ENCODE measurements at regions not wholly inside any gene's neighbourhood (a gene's known extent, or its start where the extent isn't known, plus 50 kb on each side); places are given as distances from the start of the nearest gene placed in this dataset.

- no peak overlapping the region for H3K4me3 ChIP-seq (ENCODE audit: low read depth in 1 of 3, low read length in 3 of 3)
- H3K27me3 ChIP-seq (ENCODE audit: control insufficient read depth in 3 of 3, insufficient read depth in 3 of 3, low read length in 3 of 3), result no peaks in the 10 kb centered on the region
- 64 to 81% (median 68%) methylated on average over 7 of the region's 7 CpGs for WGBS, 3 donors
- no peaks in the 10 kb centered on the region for H3K9me3 ChIP-seq (ENCODE audit: control insufficient read depth in 2 of 2, insufficient read depth in 1 of 2, low read depth in 1 of 2, low read length in 1 of 2)
- no peak overlapping the region for H3K27ac ChIP-seq (ENCODE audit: low read depth in 1 of 3, low read length in 2 of 3)
- DNase-seq, result no peak
- FAIRE-seq, result no peak
- no peaks in the 10 kb centered on the region for H3K4me1 ChIP-seq (ENCODE audit: control insufficient read depth in 3 of 3, insufficient read depth in 2 of 3, low read depth in 1 of 3, low read length in 2 of 3)
- no peaks in the 10 kb centered on the region for H3K36me3 ChIP-seq (ENCODE audit: control insufficient read depth in 3 of 3, insufficient read depth in 2 of 3, low read depth in 1 of 3, low read length in 3 of 3)
These were observed 152.8 kb downstream of the BCL11A start for GRCh38 chr2:60400462-60401246.

- no peaks in the 10 kb centered on the region for H3K4me1 ChIP-seq (ENCODE audit: control insufficient read depth in 3 of 3, insufficient read depth in 2 of 3, low read depth in 1 of 3, low read length in 2 of 3)
- H3K36me3 ChIP-seq (ENCODE audit: control insufficient read depth in 3 of 3, insufficient read depth in 2 of 3, low read depth in 1 of 3, low read length in 3 of 3), result no peaks in the 10 kb centered on the region
- H3K27me3 ChIP-seq (ENCODE audit: control insufficient read depth in 3 of 3, insufficient read depth in 3 of 3, low read length in 3 of 3), result no peaks in the 10 kb centered on the region
- H3K27ac ChIP-seq (ENCODE audit: low read depth in 1 of 3, low read length in 2 of 3), result no peak overlapping the region
- FAIRE-seq (no peak), DNase-seq (no peak)
- no peaks in the 10 kb centered on the region for H3K9me3 ChIP-seq (ENCODE audit: control insufficient read depth in 2 of 2, insufficient read depth in 1 of 2, low read depth in 1 of 2, low read length in 1 of 2)
- 75 to 88% (median 78%) methylated on average over 2 of the region's 2 CpGs for WGBS, 3 donors
- no peak overlapping the region for H3K4me3 ChIP-seq (ENCODE audit: low read depth in 1 of 3, low read length in 3 of 3)
These were observed 159.0 kb downstream of the BCL11A start for GRCh38 chr2:60394463-60394862.

- WGBS, 3 donors, result 65 to 78% (median 71%) methylated on average over 7 of the region's 7 CpGs
- Histone ChIP-seq H3K4me3 (ENCODE audit: low read depth in 1 of 3, low read length in 3 of 3) (no peak overlapping the region), H3K27ac (ENCODE audit: low read depth in 1 of 3, low read length in 2 of 3) (no peak overlapping the region), H3K27me3 (ENCODE audit: control insufficient read depth in 3 of 3, insufficient read depth in 3 of 3, low read length in 3 of 3) (no peaks in the 10 kb centered on the region), H3K36me3 (ENCODE audit: control insufficient read depth in 3 of 3, insufficient read depth in 2 of 3, low read depth in 1 of 3, low read length in 3 of 3) (no peaks in the 10 kb centered on the region), H3K9me3 (ENCODE audit: control insufficient read depth in 2 of 2, insufficient read depth in 1 of 2, low read depth in 1 of 2, low read length in 1 of 2) (no peaks in the 10 kb centered on the region), H3K4me1 (ENCODE audit: control insufficient read depth in 3 of 3, insufficient read depth in 2 of 3, low read depth in 1 of 3, low read length in 2 of 3) (no peaks in the 10 kb centered on the region)
- DNase-seq, result no peak
- no peak for FAIRE-seq
These were observed 161.6 kb downstream of the BCL11A start for GRCh38 chr2:60391649-60392375.

DNA sequence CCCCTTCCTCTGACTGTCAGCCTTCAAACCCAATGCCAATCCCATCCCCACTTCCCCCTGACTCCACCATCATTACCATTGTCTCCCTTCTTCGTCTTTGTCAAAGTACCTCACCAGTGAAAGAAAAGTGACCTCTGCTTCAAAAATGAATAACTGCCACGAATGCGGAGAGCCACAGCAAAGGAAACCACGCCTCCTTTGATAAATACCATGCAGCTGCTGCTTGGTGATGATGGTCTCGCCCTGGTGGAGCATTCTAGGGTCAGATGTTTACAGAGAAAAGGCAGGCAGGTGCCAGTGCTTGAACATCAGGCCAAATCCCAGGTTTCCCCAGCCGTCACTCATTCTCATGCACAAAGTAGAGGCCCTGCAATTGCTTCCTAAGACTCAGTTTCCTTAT lies 162.2 kb downstream of the BCL11A start:
- Histone ChIP-seq H3K9me3 (ENCODE audit: control insufficient read depth in 2 of 2, insufficient read depth in 1 of 2, low read depth in 1 of 2, low read length in 1 of 2) (no peaks in the 10 kb centered on the region), H3K36me3 (ENCODE audit: control insufficient read depth in 3 of 3, insufficient read depth in 2 of 3, low read depth in 1 of 3, low read length in 3 of 3) (no peaks in the 10 kb centered on the region), H3K27me3 (ENCODE audit: control insufficient read depth in 3 of 3, insufficient read depth in 3 of 3, low read length in 3 of 3) (no peaks in the 10 kb centered on the region), H3K4me3 (ENCODE audit: low read depth in 1 of 3, low read length in 3 of 3) (no peak overlapping the region), H3K27ac (ENCODE audit: low read depth in 1 of 3, low read length in 2 of 3) (no peak overlapping the region), H3K4me1 (ENCODE audit: control insufficient read depth in 3 of 3, insufficient read depth in 2 of 3, low read depth in 1 of 3, low read length in 2 of 3) (no peaks in the 10 kb centered on the region)
- FAIRE-seq (no peak), DNase-seq (peak in 1 of 2 donors; percentile 20)
- WGBS, 3 donors, result 11 to 53% (median 27%) methylated on average over 6 of the region's 6 CpGs

DNA sequence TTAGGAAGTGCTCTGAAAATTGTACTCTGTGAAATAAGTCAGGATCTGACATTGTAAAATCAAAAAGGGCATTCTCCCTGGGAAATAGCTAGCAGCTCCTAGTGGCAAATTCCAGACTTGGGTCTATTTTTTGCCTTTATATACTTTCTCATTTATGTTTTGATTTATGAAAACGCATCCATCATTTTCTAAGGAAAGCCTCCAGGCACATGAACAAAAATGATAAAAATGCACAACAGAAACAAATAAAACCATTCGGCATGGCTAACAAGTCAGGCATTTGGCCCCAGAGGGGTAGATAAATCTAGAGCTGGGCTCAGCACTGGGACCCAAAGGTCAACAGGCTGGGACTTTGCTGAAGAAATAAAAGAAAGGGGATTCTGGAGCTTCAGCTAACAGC lies 167.0 kb downstream of the BCL11A start:
- H3K36me3 ChIP-seq (ENCODE audit: control insufficient read depth in 3 of 3, insufficient read depth in 2 of 3, low read depth in 1 of 3, low read length in 3 of 3), result no peaks in the 10 kb centered on the region
- FAIRE-seq (no peak), DNase-seq (no peak)
- H3K4me3 ChIP-seq (ENCODE audit: low read depth in 1 of 3, low read length in 3 of 3), result no peak overlapping the region
- H3K4me1 ChIP-seq (ENCODE audit: control insufficient read depth in 3 of 3, insufficient read depth in 2 of 3, low read depth in 1 of 3, low read length in 2 of 3), result no peaks in the 10 kb centered on the region
- no peak overlapping the region for H3K27ac ChIP-seq (ENCODE audit: low read depth in 1 of 3, low read length in 2 of 3)
- H3K9me3 ChIP-seq (ENCODE audit: control insufficient read depth in 2 of 2, insufficient read depth in 1 of 2, low read depth in 1 of 2, low read length in 1 of 2), result no peaks in the 10 kb centered on the region
- no peaks in the 10 kb centered on the region for H3K27me3 ChIP-seq (ENCODE audit: control insufficient read depth in 3 of 3, insufficient read depth in 3 of 3, low read length in 3 of 3)
- WGBS, 3 donors, result 79 to 92% (median 85%) methylated on average over 2 of the region's 2 CpGs

- no peaks in the 10 kb centered on the region for H3K36me3 ChIP-seq (ENCODE audit: control insufficient read depth in 3 of 3, insufficient read depth in 2 of 3, low read depth in 1 of 3, low read length in 3 of 3)
- H3K4me3 ChIP-seq (ENCODE audit: low read depth in 1 of 3, low read length in 3 of 3), result no peak overlapping the region
- H3K27ac ChIP-seq (ENCODE audit: low read depth in 1 of 3, low read length in 2 of 3), result no peak overlapping the region
- no peak for DNase-seq
- FAIRE-seq, result no peak
- no peaks in the 10 kb centered on the region for H3K27me3 ChIP-seq (ENCODE audit: control insufficient read depth in 3 of 3, insufficient read depth in 3 of 3, low read length in 3 of 3)
- no peaks in the 10 kb centered on the region for H3K9me3 ChIP-seq (ENCODE audit: control insufficient read depth in 2 of 2, insufficient read depth in 1 of 2, low read depth in 1 of 2, low read length in 1 of 2)
- 74 to 86% (median 78%) methylated on average over 5 of the region's 5 CpGs for WGBS, 3 donors
- peaks cover 0 to under 1% (median 0%) of the 10 kb centered on the region in 3 donors for H3K4me1 ChIP-seq (ENCODE audit: control insufficient read depth in 3 of 3, insufficient read depth in 2 of 3, low read depth in 1 of 3, low read length in 2 of 3)
These were observed 167.8 kb downstream of the BCL11A start for GRCh38 chr2:60385648-60386047.

GRCh38 chr2:60383401-60384143 lies 169.9 kb downstream of the BCL11A start:
- FAIRE-seq, result no peak
- no peak for DNase-seq
- H3K4me3 ChIP-seq (ENCODE audit: low read depth in 1 of 3, low read length in 3 of 3), result no peak overlapping the region
- no peaks in the 10 kb centered on the region for H3K9me3 ChIP-seq (ENCODE audit: control insufficient read depth in 2 of 2, insufficient read depth in 1 of 2, low read depth in 1 of 2, low read length in 1 of 2)
- 77 to 93% (median 90%) methylated on average over 6 of the region's 6 CpGs for WGBS, 3 donors
- no peaks in the 10 kb centered on the region for H3K27me3 ChIP-seq (ENCODE audit: control insufficient read depth in 3 of 3, insufficient read depth in 3 of 3, low read length in 3 of 3)
- H3K27ac ChIP-seq (ENCODE audit: low read depth in 1 of 3, low read length in 2 of 3), result no peak overlapping the region
- H3K4me1 ChIP-seq (ENCODE audit: control insufficient read depth in 3 of 3, insufficient read depth in 2 of 3, low read depth in 1 of 3, low read length in 2 of 3), result peaks cover 0 to 6% (median 4%) of the 10 kb centered on the region in 3 donors
- no peaks in the 10 kb centered on the region for H3K36me3 ChIP-seq (ENCODE audit: control insufficient read depth in 3 of 3, insufficient read depth in 2 of 3, low read depth in 1 of 3, low read length in 3 of 3)

DNA sequence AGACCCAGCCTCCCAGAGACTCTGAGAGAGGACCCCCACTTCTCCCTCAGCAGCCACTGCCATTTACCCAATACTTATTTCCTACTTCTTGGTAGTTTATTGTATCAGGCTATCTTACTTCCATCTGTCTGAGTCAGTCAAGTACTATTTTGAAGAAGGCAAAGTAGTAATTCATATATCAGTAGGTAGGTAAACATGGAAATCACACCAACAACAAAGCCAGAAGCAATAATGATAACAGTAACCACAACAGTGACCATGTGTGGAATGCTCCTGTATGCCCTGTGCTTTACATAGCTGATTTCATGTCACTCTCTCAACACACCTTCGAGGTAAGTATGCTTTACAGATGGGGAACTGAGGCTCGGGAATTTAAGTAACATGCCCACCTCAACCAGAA lies 173.0 kb downstream of the BCL11A start:
- Histone ChIP-seq H3K4me1 (ENCODE audit: control insufficient read depth in 3 of 3, insufficient read depth in 2 of 3, low read depth in 1 of 3, low read length in 2 of 3) (peaks cover 0 to 6% (median 4%) of the 10 kb centered on the region in 3 donors), H3K27me3 (ENCODE audit: control insufficient read depth in 3 of 3, insufficient read depth in 3 of 3, low read length in 3 of 3) (no peaks in the 10 kb centered on the region), H3K36me3 (ENCODE audit: control insufficient read depth in 3 of 3, insufficient read depth in 2 of 3, low read depth in 1 of 3, low read length in 3 of 3) (no peaks in the 10 kb centered on the region), H3K4me3 (ENCODE audit: low read depth in 1 of 3, low read length in 3 of 3) (no peak overlapping the region), H3K9me3 (ENCODE audit: control insufficient read depth in 2 of 2, insufficient read depth in 1 of 2, low read depth in 1 of 2, low read length in 1 of 2) (no peaks in the 10 kb centered on the region), H3K27ac (ENCODE audit: low read depth in 1 of 3, low read length in 2 of 3) (no peak overlapping the region)
- 80 to 92% (median 90%) methylated on average over 2 of the region's 2 CpGs for WGBS, 3 donors
- peak in 1 of 2 donors; percentile 59 for DNase-seq
- FAIRE-seq, result no peak

Measured in small intestine (tissue), 7 donors.